Hippocampal formation (tissue), 2 donors: ENCODE measurements at regions not wholly inside any gene's neighbourhood (a gene's known extent, or its start where the extent isn't known, plus 50 kb on each side); places are given as distances from the start of the nearest gene placed in this dataset.
A peak's percentile ranks its signal among the peaks of the same experiment; 100 is the strongest.
"Not testable (repeated sequence)": the region's sequence is repeated elsewhere in the genome, so short reads cannot be mapped to it uniquely, and the experiment has no call there.

Experiments used
- DNase-seq, 2 donors: peaks; one replicate each; lab custom pipeline; 2025; lab: John Stamatoyannopoulos, UW

- DNase-seq = no peak
These were observed 176.7 kb downstream of the KLHL28 start for GRCh38 chr14:44785096-44785495.

GRCh38 chr14:44783901-44784300 is 177.8 kb downstream of the KLHL28 start:
- DNase-seq = no peak

GRCh38 chr14:44782775-44783238 is 178.9 kb downstream of the KLHL28 start:
- no peak for DNase-seq

- DNase-seq = no peak
These were observed 180.8 kb downstream of the KLHL28 start for GRCh38 chr14:44780989-44781388.

GRCh38 chr14:44778604-44779003 is 183.1 kb downstream of the KLHL28 start:
- DNase-seq = no peak

GRCh38 chr14:44777584-44777983 is 184.2 kb downstream of the KLHL28 start:
- DNase-seq = no peak

- no peak for DNase-seq
These were observed 186.5 kb downstream of the KLHL28 start for GRCh38 chr14:44775248-44775647.

- DNase-seq = no peak
These were observed 187.4 kb downstream of the KLHL28 start for GRCh38 chr14:44774396-44774795.

- DNase-seq = no peak
These were observed 190.3 kb downstream of the KLHL28 start for GRCh38 chr14:44771496-44771895.

GRCh38 chr14:44770201-44770600 is 191.5 kb downstream of the KLHL28 start:
- no peak for DNase-seq

GRCh38 chr14:44768935-44769334 is 192.8 kb downstream of the KLHL28 start:
- no peak for DNase-seq

- DNase-seq = no peak
These were observed 194.0 kb downstream of the KLHL28 start for GRCh38 chr14:44767646-44768173.

- DNase-seq = no peak
These were observed 195.5 kb downstream of the KLHL28 start for GRCh38 chr14:44766285-44766684.

GRCh38 chr14:44763356-44763755 is 198.4 kb downstream of the KLHL28 start:
- DNase-seq = no peak

- no peak for DNase-seq
These were observed 202.5 kb downstream of the KLHL28 start for GRCh38 chr14:44759277-44759676.

- DNase-seq = peak in 1 of 2 donors; percentile 3
These were observed 205.2 kb downstream of the KLHL28 start for GRCh38 chr14:44756554-44756953.

- DNase-seq = no peak
These were observed 216.4 kb downstream of the KLHL28 start for GRCh38 chr14:44745371-44745770.

- DNase-seq = no peak
These were observed 219.5 kb downstream of the KLHL28 start for GRCh38 chr14:44742202-44742601.

GRCh38 chr14:44741431-44741830 is 220.3 kb downstream of the KLHL28 start:
- no peak for DNase-seq

- DNase-seq = no peak
These were observed 225.4 kb downstream of the KLHL28 start for GRCh38 chr14:44736326-44736725.

GRCh38 chr14:44732144-44732543 is 225.1 kb upstream of the FSCB start:
- DNase-seq = no peak

GRCh38 chr14:44730860-44731259 is 223.8 kb upstream of the FSCB start:
- no peak for DNase-seq

GRCh38 chr14:44721395-44721794 is 214.3 kb upstream of the FSCB start:
- not testable (repeated sequence) for DNase-seq

- no peak for DNase-seq
These were observed 213.6 kb upstream of the FSCB start for GRCh38 chr14:44720707-44721106.
